GM18505 (cell line): ENCODE measurements at regions not wholly inside any gene's neighbourhood (a gene's known extent, or its start where the extent isn't known, plus 50 kb on each side); places are given as distances from the start of the nearest gene placed in this dataset.

Experiments used
- ATAC-seq: cut with Tn5 transposase; IDR thresholded peaks from one replicate; pipeline ENCODE4 v1.9.1; 2021; ENCODE audit not compliant: unreplicated experiment
- POLR2A ChIP-seq: IDR thresholded peaks from 4 replicates; pipeline ENCODE4 v1.6.1; 2011; ENCODE audit warnings: borderline replicate concordance; ENCODE audit not compliant: insufficient read depth, insufficient read length; ENCODE audit errors: extremely low read depth

DNA sequence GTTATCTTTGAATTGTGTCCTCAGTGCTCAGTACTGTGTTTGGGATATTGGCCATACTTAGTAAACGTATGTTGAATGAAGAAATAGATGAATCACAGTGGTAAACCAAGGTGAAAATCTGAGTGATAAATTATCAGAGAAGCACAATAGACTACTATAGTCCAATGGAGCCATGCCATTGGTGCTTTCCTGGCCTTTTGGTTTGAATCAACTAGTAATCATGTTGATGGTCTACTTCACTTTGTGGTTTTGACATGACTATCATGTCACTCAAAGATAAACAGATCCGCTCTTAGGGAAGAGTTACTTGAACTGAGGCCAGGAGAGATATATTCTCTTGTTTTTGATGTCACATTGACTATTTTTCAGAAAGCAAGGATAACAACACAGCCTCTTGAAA is 86.1 kb upstream of the IGFBP3 start:
- no peak for TF ChIP-seq POLR2A
- ATAC-seq, result no peak

DNA sequence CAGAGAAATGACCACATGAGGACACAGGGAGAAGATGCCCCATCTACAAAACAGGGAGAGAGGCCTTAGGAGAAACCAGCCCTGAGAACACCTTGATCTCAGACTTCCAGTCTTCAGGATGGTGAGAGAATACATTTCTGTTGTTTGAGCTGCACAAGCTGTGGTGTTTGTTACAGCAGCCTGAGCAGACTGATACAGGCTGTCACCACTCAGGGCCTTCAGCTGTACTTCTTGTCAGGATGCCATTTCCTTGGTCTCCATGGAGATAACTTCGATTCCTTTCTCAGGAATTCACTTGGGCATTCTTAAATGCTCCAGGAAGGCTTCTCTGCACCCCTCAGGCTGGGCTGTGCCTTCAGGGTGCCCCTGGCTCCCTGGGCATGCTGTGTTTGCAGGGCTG is 85.7 kb upstream of the IGFBP3 start:
- TF ChIP-seq POLR2A, result no peak
- ATAC-seq, result no peak

DNA sequence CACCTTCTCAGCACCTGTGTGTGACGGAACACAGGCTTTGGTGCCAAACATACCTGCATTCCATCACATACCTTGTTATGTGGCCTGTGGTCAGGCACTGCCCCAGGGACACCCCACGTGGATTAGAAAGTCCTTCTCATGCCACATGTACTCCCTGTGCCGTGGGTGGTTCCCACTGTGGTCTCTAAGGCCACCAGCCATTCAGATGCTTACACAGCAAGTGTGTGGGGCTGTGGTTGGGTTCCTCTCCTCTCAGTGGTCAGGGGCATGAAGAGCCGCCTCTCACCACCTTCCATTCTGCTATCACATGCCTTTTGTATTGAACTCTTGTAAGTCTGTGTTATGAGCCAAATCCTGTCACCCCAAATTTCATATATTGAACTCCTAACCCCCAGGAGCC is 85.1 kb upstream of the IGFBP3 start:
- no peak for ATAC-seq
- TF ChIP-seq POLR2A, result no peak

DNA sequence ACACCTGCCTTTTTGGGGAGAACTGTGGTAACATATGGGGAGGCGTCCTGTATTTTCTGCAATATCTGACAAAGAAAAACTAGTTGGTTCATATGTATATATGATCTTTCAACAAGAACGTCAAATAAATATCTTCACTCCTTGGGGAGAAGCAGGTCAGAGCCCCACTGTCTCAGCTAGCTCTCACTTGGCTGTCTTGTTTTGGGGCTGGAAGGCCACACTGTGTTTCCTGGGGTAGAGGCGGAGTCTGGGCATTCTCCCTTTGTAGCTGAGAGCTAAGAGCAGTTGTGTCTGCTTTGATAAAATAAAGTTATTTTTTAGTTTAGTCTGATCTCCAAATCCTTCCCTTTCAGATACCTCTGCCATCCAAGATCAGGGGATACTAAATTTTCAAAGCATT is 83.9 kb upstream of the IGFBP3 start:
- no peak for TF ChIP-seq POLR2A
- ATAC-seq, result no peak

DNA sequence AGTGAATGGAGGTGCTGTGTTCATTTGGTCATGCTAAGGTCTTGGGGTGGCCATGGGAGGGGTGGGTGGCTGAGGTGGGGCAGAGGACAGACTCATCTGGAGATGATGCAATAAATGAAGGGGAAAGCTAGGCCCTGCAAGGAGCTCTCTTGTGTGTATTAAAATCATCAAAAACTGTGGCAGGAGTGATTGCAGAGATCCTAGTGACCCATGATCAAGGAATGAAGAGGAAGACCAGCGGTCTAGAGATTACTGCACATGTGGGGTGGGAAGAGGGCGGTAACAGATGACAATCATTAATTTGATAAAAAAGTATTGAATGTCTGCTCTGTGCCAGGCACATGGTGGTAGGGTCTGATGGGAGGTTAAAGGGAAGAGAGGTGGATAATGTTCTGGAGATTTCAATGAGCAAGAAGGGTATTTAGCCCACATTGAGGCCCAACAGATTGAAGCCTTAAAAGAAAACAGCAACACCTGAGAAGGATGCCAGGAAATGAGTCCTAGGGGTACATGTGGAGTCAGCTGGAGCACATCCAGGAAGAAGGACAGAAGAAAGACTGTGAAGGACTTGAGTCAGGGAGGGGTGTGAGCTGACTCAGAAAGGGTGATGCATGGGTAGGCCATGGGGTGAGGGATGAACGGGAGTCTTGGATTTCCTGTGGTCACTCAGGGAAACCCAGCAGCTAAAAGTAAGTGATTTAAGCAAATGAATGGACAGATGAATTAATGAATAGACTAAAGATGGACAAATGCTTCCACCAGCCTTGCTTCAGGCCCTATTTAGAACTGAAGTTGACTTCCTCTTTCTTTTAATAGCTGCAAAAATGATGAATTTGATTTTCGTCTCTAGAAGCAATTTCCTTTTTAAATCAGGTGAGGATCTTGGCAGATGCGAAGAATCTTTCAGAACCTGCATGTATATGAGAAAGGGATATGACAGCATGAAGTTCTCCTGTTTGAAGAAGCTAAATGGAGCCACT is 83.1 kb upstream of the IGFBP3 start:
- TF ChIP-seq POLR2A, result no peak
- ATAC-seq, result no peak

DNA sequence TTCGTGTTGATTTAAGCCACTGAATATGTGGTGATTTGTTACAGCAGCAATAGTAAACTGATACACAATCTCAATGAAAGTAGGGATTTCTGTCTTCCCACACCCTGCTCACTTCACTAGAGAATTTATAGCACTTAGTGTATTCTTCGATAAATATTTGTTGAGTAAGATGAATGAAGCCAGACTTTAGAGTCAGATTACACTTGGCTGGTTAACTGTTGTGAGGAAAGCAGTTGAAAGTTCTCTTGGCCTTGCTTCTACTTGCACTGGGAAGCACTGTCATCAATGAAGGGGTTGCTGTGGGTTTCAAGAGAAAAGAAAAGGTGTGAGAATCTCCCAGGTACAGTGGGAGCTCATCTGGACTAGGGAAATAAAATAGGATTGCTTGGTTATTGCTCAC is 82.1 kb upstream of the IGFBP3 start:
- TF ChIP-seq POLR2A, result no peak
- no peak for ATAC-seq

DNA sequence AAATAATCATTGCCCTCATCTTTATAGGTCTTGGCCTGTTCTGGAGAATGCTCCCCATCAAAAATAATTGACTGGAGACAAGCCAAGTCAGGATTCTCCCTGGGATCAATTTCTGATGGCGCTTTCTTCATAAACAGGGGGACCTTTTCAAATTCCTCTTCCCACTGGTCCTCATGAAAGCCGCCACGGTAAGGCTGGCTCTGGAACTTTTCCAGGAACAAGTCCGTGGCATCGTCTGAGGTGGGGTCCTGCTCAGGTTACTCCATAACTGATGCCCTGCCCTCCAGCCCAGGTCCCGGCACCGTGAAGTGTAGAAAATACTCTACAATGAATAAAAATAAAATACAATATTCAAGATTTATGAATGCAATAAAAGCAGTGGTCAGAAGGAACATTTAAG is 79.4 kb upstream of the IGFBP3 start:
- no peak for TF ChIP-seq POLR2A
- ATAC-seq, result no peak

DNA sequence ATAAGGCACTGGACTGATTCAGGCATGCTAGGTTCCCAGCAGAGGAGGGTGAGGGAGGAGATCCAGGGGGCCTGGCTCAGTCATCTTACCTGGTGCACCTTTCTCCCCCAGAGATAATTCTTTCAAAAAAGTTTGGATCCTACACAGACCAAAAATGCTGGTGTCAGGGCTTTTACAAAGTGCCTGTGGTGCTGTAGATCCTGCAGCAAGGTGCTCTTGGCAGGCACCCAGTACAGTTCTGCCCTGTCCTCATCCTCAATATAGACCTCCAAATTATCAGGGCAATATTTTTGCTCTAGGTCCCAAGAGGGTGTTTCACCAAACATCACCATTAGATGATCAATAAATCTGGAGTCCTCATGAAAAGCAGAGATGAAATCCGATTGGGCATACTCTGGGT is 78.5 kb upstream of the IGFBP3 start:
- no peak for TF ChIP-seq POLR2A
- ATAC-seq, result no peak

DNA sequence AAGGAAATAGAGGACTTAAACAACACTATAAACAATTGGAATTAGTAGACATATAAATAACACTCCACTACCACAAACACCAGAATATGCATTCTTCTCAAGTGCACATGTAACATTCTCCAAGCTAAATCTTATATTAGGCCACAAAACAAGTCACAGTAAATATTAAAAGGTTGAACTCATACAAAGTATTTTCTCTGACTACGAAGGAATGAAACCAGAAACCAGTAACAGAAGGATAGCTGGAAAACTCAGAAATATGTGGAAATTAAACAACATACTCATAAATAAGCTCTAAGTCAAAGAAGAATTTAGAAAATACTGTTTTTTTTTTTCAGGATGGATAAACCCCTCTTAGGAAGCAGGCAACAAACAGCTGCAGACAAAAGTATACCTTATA is 77.4 kb upstream of the IGFBP3 start:
- ATAC-seq, result no peak
- TF ChIP-seq POLR2A, result no peak

DNA sequence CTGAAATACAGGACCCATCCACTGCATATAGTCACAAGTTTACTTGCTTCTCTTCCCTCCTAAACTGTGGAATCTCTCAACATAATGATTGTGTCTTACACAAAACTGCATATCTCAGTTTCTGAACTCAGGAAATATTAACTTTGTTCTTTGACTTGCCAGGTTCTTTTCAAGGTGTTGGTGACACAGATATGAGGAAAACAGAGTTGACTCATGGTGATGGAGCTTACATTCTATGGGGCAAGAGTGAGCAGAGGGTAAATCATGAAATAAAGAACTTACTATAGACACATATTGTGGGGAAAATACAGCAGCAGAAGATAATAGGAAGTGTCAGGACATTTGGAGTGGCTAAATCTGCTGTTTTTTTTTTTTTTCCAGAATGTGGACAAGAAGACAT is 72.5 kb upstream of the IGFBP3 start:
- TF ChIP-seq POLR2A, result no peak

DNA sequence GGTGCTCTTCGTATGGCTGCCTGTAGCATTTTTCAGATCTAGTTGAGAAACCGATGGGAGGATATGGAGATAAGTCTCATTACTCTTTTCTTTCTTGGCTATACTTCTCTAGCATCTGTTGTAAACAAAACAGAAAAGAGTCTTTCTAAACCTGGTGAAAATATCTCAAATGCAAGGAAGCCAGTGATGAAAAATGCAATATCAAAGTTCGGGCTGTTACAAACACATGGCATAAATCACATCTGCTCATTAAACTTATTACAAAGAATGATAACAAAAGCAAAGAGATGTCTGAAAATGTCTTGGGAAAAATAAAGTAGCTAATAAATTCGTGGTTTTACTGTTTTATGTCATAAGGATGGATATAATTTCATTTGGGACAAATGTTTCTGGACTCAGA is 71.8 kb upstream of the IGFBP3 start:
- ATAC-seq, result no peak
- no peak for TF ChIP-seq POLR2A

More for the DNA sequence above, 72.5 kb upstream of the IGFBP3 start:
- ATAC-seq, result no peak

DNA sequence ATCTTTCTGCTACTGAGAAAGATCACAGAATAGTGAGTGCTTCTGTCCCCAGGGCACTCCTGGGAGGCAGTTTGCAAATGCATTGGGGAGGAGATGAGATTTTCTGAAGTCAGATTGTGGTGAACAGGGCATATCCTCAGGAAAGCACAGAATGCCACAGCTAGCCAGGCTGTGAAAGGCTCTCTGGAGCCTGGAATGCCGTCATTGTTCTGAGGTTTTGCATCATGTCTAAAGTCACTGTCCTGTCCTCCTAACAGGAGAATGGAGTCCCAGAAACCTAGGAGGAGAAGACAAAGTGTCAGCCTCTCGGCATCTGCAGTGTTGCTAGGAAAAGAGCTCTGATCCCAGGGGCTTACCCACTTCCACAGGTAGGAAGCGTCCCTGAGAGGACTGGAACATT is 69.2 kb upstream of the IGFBP3 start:
- ATAC-seq, result no peak

DNA sequence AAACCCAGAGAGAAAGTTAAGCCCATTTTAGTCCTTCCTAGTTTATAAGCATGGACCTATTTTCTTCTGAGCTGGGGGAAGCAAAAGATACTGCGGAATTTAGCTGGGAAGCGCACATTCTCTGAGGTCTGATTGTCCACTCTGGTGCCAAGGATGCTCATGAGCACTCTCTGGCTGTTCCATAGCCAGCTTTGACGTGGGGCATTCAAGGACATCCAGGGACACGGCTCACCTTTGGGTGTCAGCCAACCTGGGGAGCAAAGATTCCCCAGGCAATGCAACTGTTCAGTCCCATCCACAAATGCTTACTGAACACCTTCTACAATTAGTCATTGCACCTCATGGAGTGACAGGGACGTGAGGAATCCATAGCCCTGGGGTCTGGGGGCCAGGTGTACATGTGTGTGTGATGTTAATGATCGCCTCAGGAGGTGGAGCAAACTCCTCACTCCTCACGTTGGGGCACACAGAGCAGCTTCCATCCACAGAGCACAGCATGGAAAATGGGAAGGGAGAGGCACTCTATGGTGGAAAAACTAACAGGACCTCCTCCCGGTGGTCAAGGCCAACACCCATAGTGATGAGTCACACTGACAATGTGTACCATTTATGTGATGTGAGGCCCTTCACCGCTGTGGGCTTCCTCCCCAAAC is 67.5 kb upstream of the IGFBP3 start:
- no peak for ATAC-seq
- TF ChIP-seq POLR2A, result no peak

More for the DNA sequence above, 69.2 kb upstream of the IGFBP3 start:
- no peak for TF ChIP-seq POLR2A
